ENCODE measurements at regions not wholly inside any gene's neighbourhood (a gene's known extent, or its start where the extent isn't known, plus 50 kb on each side); places are given as distances from the start of the nearest gene placed in this dataset.

- Histone ChIP-seq H3K4me1 (replicated peaks in 1 of 2; ENCODE audit: control insufficient read depth in 2 of 2, insufficient read depth in 2 of 2, low read length in 2 of 2) (no peaks in the 10 kb centered on the region), H3K36me3 (ENCODE audit: control insufficient read depth, insufficient read depth, low read length) (no peaks in the 10 kb centered on the region), H3K9ac (ENCODE audit: insufficient read depth in 1 of 2, low read depth in 2 of 2, low read length in 2 of 2) (no peak overlapping the region), H3K79me2 (ENCODE audit: control insufficient read depth, insufficient read depth, low read length) (no peaks in the 10 kb centered on the region), H3K27ac (ENCODE audit: extremely low read depth, low read depth, low read length) (no peak overlapping the region), H3K9me1 (ENCODE audit: control insufficient read depth, insufficient read depth, low read length) (no peaks in the 10 kb centered on the region), H3K4me2 (ENCODE audit: insufficient read depth, low read length) (no peak overlapping the region), H3K4me3 (no peak overlapping the region), H3K27me3 (ENCODE audit: control insufficient read depth in 2 of 2, insufficient read depth in 2 of 2, low read length in 2 of 2) (no peaks in the 10 kb centered on the region), H3K9me3 (replicated peaks; ENCODE audit: control insufficient read depth, insufficient read depth, low read depth, low read length) (no peaks in the 10 kb centered on the region), H2AFZ (ENCODE audit: low read depth, low read length) (no peak overlapping the region), H4K20me1 (replicated peaks; ENCODE audit: control insufficient read depth, insufficient read depth, low read length) (no peaks in the 10 kb centered on the region)
- POLR2A ChIA-PET = no interaction called here
- no peak for DNase-seq (ENCODE audit: extremely low read depth in 1 of 4, low spot score in 3 of 4)
- BruUV-seq (replicated peaks) = no TSS peak
- ATAC-seq = no peak
- CTCF ChIA-PET (ENCODE audit: low intra/inter-chr PET ratio) = no interaction called here
- no peak for FAIRE-seq
- in situ Hi-C loops (cut with MboI) (no loop called here), intact Hi-C loops (cut with micrococcal nuclease) (no loop called here)
- TF ChIP-seq ELF4 (CRISPR knock-in tag; IDR thresholded peaks at IDR 0.05) = no peak
- no peak for TF ChIP-seq TFAM (CRISPR knock-in tag; conservative IDR thresholded peaks at IDR 0.05)
- no peak for TF ChIP-seq ARID2 (IDR thresholded peaks at IDR 0.05)
- 0% methylated on average over 2 of the region's 2 CpGs for WGBS (ENCODE audit: insufficient coverage, low coverage, missing lambda C conversion rate)
Measured at GRCh38 chr1:193513032-193513431, 326.6 kb upstream of the B3GALT2 start.

- ChIA-PET POLR2A (no interaction called here), CTCF (ENCODE audit: low intra/inter-chr PET ratio) (no interaction called here)
- Histone ChIP-seq H3K27me3 (ENCODE audit: control insufficient read depth in 2 of 2, insufficient read depth in 2 of 2, low read length in 2 of 2) (no peaks in the 10 kb centered on the region), H3K4me3 (no peak overlapping the region), H2AFZ (ENCODE audit: low read depth, low read length) (no peak overlapping the region), H3K4me2 (ENCODE audit: insufficient read depth, low read length) (no peak overlapping the region), H4K20me1 (replicated peaks; ENCODE audit: control insufficient read depth, insufficient read depth, low read length) (no peaks in the 10 kb centered on the region), H3K9ac (ENCODE audit: insufficient read depth in 1 of 2, low read depth in 2 of 2, low read length in 2 of 2) (no peak overlapping the region), H3K4me1 (replicated peaks in 1 of 2; ENCODE audit: control insufficient read depth in 2 of 2, insufficient read depth in 2 of 2, low read length in 2 of 2) (no peaks in the 10 kb centered on the region), H3K9me3 (replicated peaks; ENCODE audit: control insufficient read depth, insufficient read depth, low read depth, low read length) (0 out of 2 replicates have a peak, but pooled peaks cover 2% of the 10 kb centered on the region), H3K79me2 (ENCODE audit: control insufficient read depth, insufficient read depth, low read length) (no peaks in the 10 kb centered on the region), H3K27ac (ENCODE audit: extremely low read depth, low read depth, low read length) (no peak overlapping the region), H3K9me1 (ENCODE audit: control insufficient read depth, insufficient read depth, low read length) (no peaks in the 10 kb centered on the region), H3K36me3 (ENCODE audit: control insufficient read depth, insufficient read depth, low read length) (no peaks in the 10 kb centered on the region)
- no peak for FAIRE-seq
- DNase-seq (ENCODE audit: extremely low read depth in 1 of 4, low spot score in 3 of 4) = no peak
- ATAC-seq = no peak
- no TSS peak for BruUV-seq (replicated peaks)
- intact Hi-C loops (cut with micrococcal nuclease) (no loop called here), in situ Hi-C loops (cut with MboI) (no loop called here)
- no peak for TF ChIP-seq ZKSCAN8 (CRISPR knock-in tag; IDR thresholded peaks at IDR 0.05)
- no peak for TF ChIP-seq XRCC3 (IDR thresholded peaks at IDR 0.05)
- no peak for TF ChIP-seq PTBP1 (IDR thresholded peaks at IDR 0.05; ENCODE audit: low read depth, low read length)
- no peak for TF ChIP-seq SNAPC5 (CRISPR knock-in tag; IDR thresholded peaks at IDR 0.05)
- no peak for TF ChIP-seq NKRF (IDR thresholded peaks at IDR 0.05; ENCODE audit: borderline replicate concordance)
- no peak for TF ChIP-seq HNRNPUL1 (IDR thresholded peaks at IDR 0.05; ENCODE audit: low read length)
- no peak for TF ChIP-seq ZNF583 (CRISPR knock-in tag; IDR thresholded peaks at IDR 0.05)
- TF ChIP-seq L3MBTL2 (IDR thresholded peaks at IDR 0.05) = no peak
- no peak for TF ChIP-seq FOXP1 (CRISPR knock-in tag; IDR thresholded peaks at IDR 0.05)
- no peak for TF ChIP-seq GABPB1 (CRISPR knock-in tag; IDR thresholded peaks at IDR 0.05)
- TF ChIP-seq ZNF165 (CRISPR knock-in tag; IDR thresholded peaks at IDR 0.05; ENCODE audit: borderline replicate concordance) = no peak
- no peak for TF ChIP-seq KAT7 (CRISPR knock-in tag; IDR thresholded peaks at IDR 0.05; ENCODE audit: borderline replicate concordance)
- TF ChIP-seq TFE3 (CRISPR knock-in tag; IDR thresholded peaks at IDR 0.05) = no peak
Measured at GRCh38 chr1:193504920-193505319, 318.5 kb upstream of the B3GALT2 start.

All from K562 (cell line).